ENCODE measurements at regions not wholly inside any gene's neighbourhood (a gene's known extent, or its start where the extent isn't known, plus 50 kb on each side); places are given as distances from the start of the nearest gene placed in this dataset.

DNA sequence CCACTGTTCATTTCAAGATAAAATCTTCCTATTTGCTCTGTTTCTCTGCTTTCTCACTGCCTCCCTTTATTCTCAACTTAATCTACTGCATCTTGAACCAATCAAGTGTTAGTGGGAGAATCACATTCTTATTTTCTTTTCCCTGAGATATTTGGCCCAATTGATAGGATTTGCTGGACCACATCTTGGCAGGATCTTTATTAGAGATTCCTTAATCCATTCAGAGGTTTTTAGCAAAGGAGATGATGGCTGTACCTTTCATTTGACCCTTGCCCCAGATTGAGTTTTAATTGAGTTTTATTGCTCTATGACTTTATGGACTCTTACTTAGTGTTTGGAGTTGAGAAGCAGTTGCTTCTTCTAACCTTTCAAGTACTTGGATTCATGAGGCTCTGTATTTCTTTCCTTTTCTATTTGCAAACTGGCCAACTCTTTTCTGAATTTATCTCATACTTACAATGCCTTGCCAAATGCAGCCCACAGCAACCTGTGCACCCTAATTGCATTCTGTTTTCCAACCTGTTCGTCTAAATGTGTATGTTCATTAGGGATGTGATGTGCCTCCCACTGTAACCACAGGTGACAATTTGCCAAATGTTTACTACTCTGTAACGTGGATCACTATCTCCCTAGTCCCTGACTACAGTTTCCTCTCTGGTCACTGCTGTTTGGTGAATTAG, 274.8 kb upstream of the KAZN start:
- TF ChIP-seq, protein P1, sequence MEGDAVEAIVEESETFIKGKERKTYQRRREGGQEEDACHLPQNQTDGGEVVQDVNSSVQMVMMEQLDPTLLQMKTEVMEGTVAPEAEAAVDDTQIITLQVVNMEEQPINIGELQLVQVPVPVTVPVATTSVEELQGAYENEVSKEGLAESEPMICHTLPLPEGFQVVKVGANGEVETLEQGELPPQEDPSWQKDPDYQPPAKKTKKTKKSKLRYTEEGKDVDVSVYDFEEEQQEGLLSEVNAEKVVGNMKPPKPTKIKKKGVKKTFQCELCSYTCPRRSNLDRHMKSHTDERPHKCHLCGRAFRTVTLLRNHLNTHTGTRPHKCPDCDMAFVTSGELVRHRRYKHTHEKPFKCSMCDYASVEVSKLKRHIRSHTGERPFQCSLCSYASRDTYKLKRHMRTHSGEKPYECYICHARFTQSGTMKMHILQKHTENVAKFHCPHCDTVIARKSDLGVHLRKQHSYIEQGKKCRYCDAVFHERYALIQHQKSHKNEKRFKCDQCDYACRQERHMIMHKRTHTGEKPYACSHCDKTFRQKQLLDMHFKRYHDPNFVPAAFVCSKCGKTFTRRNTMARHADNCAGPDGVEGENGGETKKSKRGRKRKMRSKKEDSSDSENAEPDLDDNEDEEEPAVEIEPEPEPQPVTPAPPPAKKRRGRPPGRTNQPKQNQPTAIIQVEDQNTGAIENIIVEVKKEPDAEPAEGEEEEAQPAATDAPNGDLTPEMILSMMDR (IDR thresholded peaks at IDR 0.05), result no peak

DNA sequence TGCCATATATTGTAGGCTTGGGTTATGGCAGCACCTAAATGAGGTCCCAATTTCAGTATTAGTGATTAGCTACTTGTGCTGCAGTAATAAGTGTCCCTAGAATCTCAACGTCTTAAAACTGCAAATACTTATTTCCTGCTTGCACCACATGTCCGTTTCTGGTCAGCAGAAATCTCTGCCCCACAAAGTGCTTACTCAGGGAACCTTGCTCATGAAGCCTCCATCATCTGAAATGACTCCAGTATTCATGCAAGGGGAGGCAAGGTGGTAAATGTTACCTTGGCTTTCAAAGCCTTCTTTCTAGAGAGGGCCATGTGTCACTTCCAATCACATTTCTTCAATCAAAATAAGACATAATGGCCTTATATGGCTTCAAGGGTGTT, 274.2 kb upstream of the KAZN start:
- TF ChIP-seq, protein P1 (IDR thresholded peaks at IDR 0.05), result no peak

DNA sequence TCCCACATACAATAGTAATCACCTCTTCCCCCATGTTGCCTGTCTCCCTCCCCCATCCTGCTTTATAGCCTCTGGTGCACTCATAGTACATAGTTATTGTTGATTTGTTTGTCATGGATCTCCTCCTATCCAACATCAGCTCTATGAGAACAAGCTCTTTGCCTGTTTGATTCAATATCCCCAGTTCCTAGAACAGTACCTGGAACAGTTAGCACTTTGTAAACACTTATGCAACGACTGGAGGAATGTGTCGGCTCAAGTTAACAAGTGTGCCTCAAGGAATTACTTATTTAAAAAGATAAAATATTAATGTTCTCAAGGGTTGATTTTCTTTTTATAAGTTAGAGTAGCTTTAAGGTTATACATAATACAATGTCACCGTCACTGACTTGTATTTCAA, 271.6 kb upstream of the KAZN start:
- TF ChIP-seq, protein P1 (IDR thresholded peaks at IDR 0.05), result no peak

DNA sequence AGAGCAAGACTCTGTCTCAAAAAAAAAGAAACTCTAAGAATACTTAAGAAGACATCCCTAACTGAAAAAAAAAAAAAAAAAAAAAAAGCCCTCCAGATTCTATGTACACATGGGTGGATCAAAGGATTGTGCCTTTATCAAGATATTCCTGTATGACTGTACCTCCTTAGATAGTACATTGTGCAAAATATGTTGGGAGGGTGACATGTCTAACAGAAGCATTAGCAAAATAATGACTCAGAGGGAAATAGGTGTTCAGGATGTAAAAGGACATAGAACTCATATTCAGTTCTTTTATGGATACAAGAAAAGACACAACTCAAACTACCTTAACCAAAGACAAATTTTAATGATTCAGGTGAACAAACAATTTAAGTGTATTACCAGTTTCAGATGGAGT, 269.8 kb upstream of the KAZN start:
- TF ChIP-seq, protein P1 (IDR thresholded peaks at IDR 0.05), result no peak

GRCh38 chr1:14332158-14332557, 266.3 kb upstream of the KAZN start:
- TF ChIP-seq, protein P1 (IDR thresholded peaks at IDR 0.05), result no peak

DNA sequence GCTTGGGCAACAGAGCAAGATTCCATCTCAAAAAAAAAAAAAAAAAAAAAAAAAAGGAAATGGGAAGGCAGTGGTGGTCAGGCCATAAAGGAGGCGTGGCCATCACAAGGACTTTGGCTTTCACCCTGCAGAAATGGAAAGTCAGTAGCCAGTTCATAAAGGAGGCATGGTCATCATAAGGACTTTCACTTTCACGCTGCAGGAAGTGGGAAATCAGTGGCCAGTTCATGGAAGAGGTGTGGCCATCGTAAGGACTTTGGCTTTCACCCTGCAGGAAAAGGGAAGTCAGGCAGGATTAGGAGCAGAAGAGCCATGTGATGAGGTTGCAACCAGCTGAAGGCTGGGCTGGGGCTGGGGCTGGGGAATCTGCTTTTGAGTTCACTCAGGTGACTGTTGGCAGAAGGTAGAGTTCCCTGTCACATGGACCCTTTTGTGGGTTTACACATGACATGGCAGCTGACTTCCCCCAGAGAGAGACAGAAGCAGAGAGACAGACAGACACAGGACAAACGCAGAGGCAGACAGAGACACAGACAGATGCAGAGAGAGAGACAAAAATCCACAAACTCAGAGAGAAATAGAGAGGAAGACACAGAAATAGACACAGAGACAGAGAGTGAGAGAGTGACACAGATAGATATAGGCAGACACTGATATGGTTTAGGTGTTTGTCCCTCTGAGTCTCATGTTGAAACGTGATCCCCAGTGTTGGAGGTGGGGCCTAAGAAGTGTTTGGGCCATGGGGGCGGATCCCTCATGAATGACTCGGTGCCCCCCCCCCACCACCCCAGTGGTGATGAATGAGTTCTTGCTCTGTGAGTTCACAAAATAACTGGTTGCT, 263.9 kb upstream of the KAZN start:
- TF ChIP-seq, protein P1 (IDR thresholded peaks at IDR 0.05), result no peak

GRCh38 chr1:14338509-14338908, 260.0 kb upstream of the KAZN start:
- TF ChIP-seq, protein P1 (IDR thresholded peaks at IDR 0.05), result no peak

Measured in LNCAP (cell line).